Femur (tissue), 1 donor: ENCODE measurements at regions not wholly inside any gene's neighbourhood (a gene's known extent, or its start where the extent isn't known, plus 50 kb on each side); places are given as distances from the start of the nearest gene placed in this dataset.

Experiments
- DNase-seq: peaks from one replicate; pipeline ENCODE4 v3.0.0-alpha.2; 2017

- DNase-seq = no peak
Observed at GRCh38 chr4:41859087-41859486, 76.1 kb upstream of the TMEM33 start.

- DNase-seq = no peak
Observed at GRCh38 chr4:41857226-41857641, 78.0 kb upstream of the TMEM33 start.

GRCh38 chr4:41856797-41857196 is 78.4 kb upstream of the TMEM33 start:
- DNase-seq = no peak

- no peak for DNase-seq
Observed at GRCh38 chr4:41853973-41854372, 81.3 kb upstream of the TMEM33 start.

- DNase-seq = no peak
Observed at GRCh38 chr4:41852229-41852628, 83.0 kb upstream of the TMEM33 start.

GRCh38 chr4:41851621-41852020 is 83.6 kb upstream of the TMEM33 start:
- DNase-seq = no peak

- DNase-seq = no peak
Observed at GRCh38 chr4:41844327-41844726, 90.9 kb upstream of the TMEM33 start.

- no peak for DNase-seq
Observed at GRCh38 chr4:41839916-41840854, 91.7 kb upstream of the PHOX2B start.

GRCh38 chr4:41838590-41838989 is 90.1 kb upstream of the PHOX2B start:
- no peak for DNase-seq

GRCh38 chr4:41835321-41835995 is 86.9 kb upstream of the PHOX2B start:
- DNase-seq = no peak

- no peak for DNase-seq
Observed at GRCh38 chr4:41832961-41833360, 84.4 kb upstream of the PHOX2B start.

- DNase-seq = no peak
Observed at GRCh38 chr4:41822325-41822724, 73.8 kb upstream of the PHOX2B start.

- no peak for DNase-seq
Observed at GRCh38 chr4:41820473-41820872, 71.9 kb upstream of the PHOX2B start.

GRCh38 chr4:41819621-41820020 is 71.1 kb upstream of the PHOX2B start:
- DNase-seq = no peak

GRCh38 chr4:41815473-41815872 is 66.9 kb upstream of the PHOX2B start:
- DNase-seq = no peak

- peak; percentile 29 for DNase-seq
Observed at GRCh38 chr4:41814565-41814964, 66.0 kb upstream of the PHOX2B start.

GRCh38 chr4:41806807-41807206 is 58.3 kb upstream of the PHOX2B start:
- no peak for DNase-seq

- no peak for DNase-seq
Observed at GRCh38 chr4:41802590-41802989, 54.1 kb upstream of the PHOX2B start.

- no peak for DNase-seq
Observed at GRCh38 chr4:41799126-41799525, 50.6 kb upstream of the PHOX2B start.
